NCI-H128 (cell line): ENCODE measurements at regions not wholly inside any gene's neighbourhood (a gene's known extent, or its start where the extent isn't known, plus 50 kb on each side); places are given as distances from the start of the nearest gene placed in this dataset.
"Not testable (repeated sequence)": the region's sequence is repeated elsewhere in the genome, so short reads cannot be mapped to it uniquely, and the experiment has no call there.

Experiments
- DNase-seq: peaks from one replicate; lab custom pipeline; 2025; ENCODE audit not compliant: unreplicated experiment; lab: John Stamatoyannopoulos, UW

GRCh38 chr5:40356248-40356647, 323.5 kb upstream of the PTGER4 start:
- no peak for DNase-seq

GRCh38 chr5:40355846-40356245, 323.9 kb upstream of the PTGER4 start:
- no peak for DNase-seq

GRCh38 chr5:40355181-40355580, 324.5 kb upstream of the PTGER4 start:
- no peak for DNase-seq

DNA sequence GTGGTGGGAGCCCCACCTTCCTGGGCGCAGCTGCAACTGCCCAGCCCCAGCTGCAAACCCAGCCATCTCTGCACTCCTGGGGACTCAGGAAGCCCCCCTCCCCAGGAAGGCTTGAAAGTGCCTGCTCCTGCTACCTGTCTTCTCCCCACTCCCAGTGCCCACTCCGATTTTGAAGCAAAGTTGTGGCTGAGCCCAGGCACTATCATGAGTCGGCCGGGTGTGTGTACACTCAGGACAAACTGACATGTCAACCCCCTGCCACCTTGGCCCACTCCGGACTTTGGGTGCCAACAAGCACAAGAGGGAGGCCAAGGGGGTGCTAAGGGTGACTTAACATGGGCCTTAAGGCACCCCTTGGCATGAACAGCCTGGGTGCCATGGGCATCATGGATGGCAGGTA, 325.5 kb upstream of the PTGER4 start:
- no peak for DNase-seq

GRCh38 chr5:40353442-40353841, 326.3 kb upstream of the PTGER4 start:
- DNase-seq = no peak

DNA sequence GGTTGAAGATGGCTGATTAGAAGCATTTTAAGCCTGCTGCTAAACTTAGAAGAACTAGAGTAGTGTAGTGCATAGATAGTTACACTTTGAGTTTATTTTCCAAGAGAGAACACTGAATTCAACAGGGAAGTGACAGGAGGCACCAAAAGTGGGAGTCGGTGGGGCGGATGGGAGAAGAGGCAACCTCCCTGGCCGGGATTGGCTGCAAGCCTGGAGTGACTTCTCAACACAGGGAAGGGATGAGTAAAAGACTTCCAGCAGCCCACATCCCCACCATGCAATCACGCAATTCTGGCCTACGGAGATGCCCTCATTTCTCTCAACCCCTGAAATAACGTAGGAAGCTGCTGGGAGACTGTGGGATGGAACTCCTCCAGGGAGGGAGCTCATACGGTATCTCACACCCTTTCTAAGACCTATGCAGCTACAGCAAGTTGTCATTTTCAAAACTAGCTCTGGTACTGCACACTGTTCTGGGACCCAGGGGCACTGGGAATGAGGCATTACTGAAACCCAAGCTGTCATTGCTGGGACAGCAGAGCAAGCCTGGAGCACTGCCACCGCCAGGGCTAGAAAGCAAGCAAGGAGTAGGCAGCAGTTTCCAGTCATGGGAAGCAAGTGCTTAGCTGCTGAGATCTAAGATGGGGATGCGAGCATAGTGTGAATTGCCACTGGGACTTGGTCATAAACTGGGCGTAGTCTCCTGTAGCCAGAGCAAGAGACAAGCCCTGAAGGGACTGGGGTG, 331.6 kb upstream of the PTGER4 start:
- no peak for DNase-seq

GRCh38 chr5:40346901-40347300, 332.8 kb upstream of the PTGER4 start:
- DNase-seq = no peak

DNA sequence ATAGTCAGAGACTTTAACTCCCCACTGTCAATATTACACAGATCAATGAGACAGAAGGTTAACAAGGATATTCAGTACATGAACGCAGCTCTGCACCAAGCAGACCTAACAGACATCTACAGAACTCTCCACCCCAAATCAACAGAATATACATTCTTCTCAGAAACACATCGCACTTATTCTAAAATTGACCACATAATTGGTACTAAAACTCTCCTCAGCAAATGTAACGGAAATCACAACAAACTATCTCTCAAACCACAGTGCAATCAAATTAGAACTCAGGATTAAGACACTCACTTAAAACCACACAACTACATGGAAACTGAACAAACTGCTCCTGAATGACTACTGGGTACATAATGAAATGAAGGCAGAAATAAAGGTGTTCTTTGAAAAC, 341.3 kb upstream of the PTGER4 start:
- DNase-seq = not testable (repeated sequence)

- no peak for DNase-seq
Observed at GRCh38 chr5:40334242-40334635, 345.5 kb upstream of the PTGER4 start.

DNA sequence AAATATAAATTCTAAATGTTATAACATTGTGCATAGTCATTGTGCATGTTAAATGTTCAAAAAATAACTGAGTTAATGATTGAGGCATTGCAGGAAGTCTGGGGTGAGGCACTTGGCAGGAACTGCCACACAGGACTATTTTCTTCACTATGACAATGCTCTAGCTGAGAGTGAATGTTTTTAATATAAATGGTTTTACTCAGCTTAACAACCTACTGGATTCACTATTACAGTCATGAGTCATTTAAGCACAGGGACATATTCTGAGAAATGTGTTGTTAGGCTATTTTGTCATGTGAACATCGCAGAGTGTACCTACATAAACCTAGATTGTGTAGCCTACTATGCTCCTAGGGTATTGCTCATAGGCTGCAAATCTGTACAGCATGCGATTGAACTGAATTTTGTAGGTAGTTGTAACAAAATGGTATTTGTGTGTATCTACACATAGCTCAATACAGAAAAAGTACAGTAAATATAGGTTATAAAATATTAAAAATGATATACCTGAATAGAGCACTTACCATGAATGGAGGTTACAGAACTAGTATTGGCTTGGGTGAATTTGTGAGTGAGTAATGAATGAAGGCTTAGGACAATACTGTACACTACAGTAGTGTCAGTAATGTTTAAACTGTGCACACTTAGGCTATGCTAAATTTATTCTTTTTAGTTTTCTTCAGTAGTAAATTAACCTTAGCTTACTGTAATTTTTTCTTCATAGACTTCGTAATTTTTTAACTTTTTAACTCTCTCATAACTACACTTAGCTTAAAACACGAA, 346.1 kb upstream of the PTGER4 start:
- no peak for DNase-seq

DNA sequence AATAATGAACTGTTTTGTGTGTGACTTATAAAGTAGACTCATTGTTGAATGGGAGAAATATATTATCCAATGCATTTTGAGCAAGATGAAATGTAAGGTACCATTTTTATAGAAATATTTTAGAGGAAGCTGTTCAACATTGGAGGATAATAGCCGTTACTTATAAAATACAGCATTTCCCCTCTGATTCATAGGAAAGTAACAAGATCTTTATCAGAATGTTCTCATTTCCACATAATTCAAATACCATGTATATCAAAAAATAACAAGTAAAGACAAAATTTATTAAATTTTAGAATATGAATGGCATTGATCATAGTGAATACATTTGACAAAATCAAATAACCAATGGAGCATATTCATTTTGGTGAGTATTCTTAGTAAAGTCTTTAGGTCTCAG, 346.7 kb upstream of the PTGER4 start:
- no peak for DNase-seq

DNA sequence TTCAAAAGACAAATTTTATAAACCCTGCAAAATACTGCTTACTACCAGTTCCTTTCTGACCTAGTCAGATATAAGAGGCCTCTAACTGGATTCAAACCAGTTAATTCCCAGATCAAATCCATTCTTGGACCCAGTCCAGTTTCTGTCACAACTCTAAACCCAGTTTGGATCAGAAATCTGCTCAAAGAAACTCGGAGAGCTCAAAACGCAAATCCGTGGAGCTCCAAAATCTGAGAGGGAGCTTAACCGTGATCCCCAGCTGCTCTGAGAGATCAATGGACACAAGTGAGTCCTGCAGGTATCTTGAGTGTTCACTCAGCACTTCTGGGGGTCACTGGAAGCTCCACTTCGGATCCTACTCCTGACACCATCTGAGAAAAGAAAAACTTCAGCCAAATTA, 348.1 kb upstream of the PTGER4 start:
- no peak for DNase-seq

DNA sequence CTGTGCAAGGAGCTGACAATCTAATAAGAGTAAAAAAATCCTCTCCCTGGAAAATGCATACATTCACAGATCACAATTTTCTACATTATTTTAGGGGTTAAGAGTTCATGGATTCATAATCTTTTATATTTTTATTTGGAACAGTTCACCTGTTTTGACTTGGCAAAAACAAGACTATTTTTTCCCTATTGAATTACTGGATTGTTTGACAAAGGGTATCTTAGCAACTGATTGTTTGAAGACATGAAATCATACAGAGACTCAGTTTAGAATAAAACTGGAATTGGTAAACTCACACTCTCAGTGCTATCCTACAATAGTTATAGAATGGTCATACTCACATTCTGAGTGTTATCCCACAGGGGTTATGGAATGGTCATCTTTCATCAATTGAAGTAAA, 358.2 kb upstream of the PTGER4 start:
- no peak for DNase-seq

DNA sequence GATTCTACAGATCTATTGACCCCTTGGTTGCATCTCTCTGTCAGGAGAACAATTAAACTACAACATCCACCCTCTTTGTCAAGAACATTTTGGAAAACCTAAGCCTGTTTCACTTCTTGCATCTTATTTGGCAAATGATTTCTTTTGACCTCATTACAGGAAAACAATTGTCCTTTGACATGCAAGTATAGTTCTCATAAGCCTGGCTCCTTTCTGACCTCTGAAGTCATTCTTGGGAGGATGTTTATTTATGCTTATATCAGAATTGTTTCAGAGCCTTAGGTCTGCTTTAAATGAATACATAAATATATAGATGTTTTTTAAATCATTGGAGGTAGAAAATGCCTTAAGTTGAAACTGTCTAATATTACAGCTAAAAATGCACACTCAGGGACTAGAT, 361.3 kb upstream of the PTGER4 start:
- DNase-seq = no peak

GRCh38 chr5:40317023-40317422, 362.7 kb upstream of the PTGER4 start:
- no peak for DNase-seq

DNA sequence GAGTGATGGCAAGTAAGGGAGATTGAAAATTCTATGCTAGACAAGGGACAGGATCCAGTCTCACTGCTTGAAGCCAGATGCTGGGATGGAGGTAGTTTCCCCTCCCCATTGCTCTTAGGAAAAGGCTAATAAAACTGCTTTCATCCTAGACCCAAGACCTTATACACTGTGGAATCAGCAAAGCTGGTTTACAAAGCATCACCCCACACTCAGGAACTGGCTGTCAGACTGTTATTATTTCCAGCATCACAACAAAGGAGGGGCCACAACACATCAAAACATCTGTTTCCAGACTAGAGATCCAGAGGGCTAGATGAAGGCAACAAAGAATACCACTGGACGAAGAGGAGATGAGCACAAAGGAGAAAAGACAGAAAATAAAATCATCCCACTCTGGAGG, 364.6 kb upstream of the PTGER4 start:
- no peak for DNase-seq

GRCh38 chr5:40314275-40314674, 365.4 kb upstream of the PTGER4 start:
- no peak for DNase-seq

DNA sequence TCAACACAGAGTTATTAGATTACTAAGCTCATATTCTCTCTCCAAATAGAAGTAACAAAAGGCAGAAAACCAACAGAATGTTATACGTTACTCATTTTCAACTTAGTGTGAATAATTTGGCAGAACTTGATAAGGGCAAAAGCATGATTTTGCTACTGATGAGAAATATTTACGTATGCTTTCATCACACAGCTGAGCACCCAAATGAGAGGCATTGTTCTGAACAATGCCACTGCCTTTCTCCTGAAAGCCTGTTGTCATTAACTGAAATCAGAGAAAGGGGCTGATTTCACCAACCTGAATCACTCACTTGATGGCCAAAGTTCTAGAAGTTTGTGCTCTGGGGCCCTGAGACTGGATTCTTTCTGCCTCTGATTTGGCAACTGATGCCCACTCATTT, 367.5 kb upstream of the PTGER4 start:
- DNase-seq = no peak

- DNase-seq = no peak
Observed at GRCh38 chr5:40309851-40310250, 369.9 kb upstream of the PTGER4 start.

GRCh38 chr5:40308867-40309266, 370.8 kb upstream of the PTGER4 start:
- DNase-seq = no peak

DNA sequence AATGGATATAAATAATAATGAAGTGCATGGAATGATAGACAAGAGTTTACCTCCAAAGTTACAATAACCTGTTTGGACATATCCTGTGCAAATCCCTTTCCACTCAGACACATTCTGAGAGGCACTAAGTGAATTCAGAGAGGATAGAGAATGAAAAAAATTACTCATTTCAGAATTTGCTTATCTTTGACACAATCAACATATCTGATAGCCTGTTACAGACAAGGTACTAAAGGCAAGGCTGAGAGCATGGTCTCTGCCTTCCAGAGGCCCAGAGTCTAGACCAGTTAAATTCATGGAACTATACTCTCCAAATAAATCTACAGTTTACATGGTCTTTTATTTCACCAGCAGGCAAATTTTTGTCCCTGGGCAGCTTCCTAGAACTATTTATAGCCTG, 371.8 kb upstream of the PTGER4 start:
- DNase-seq = no peak

DNA sequence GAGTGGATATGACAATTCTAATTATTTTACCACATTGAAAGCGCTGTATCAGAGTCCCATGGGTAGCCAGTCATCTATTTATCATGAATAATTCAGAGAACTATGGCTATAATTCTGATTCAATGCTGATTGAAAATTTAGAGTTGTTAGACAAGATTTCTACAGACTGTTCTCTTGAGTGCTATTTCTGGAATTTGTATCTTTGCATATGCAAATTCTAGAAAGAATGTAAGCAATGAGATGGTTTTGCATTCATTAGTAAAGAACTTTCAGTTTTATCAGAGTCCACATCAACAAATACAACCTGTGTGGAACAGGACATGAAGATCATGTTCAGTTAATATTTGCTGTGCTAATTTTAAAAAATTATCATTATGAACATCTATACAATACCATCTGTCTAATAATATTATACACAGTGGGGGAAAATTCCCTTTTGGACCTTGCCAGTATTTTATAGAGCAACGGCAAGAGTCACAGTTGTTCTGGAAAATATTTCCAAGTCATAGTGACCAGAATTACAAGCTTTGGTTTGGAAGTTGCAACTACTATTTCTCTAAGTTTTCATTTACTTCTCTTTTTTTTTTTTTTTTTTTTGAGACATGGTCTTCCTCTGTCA, 372.7 kb upstream of the PTGER4 start:
- DNase-seq = no peak
